Astrocyte (in vitro differentiated cells and primary cell): ENCODE measurements at regions not wholly inside any gene's neighbourhood (a gene's known extent, or its start where the extent isn't known, plus 50 kb on each side); places are given as distances from the start of the nearest gene placed in this dataset.

Source experiments
- DNase-seq: peaks from one replicate; pipeline ENCODE4 v3.0.0-alpha.2; 2010; ENCODE audit warnings: low read depth
- FAIRE-seq: peaks from 2 replicates; lab custom pipeline; 2011; peaks lifted over from hg19 to GRCh38; lab: Jason Lieb, UNC
- H2AFZ ChIP-seq: 2 replicates; pipeline ENCODE4 v1.6.0; 2012; ENCODE audit warnings: low read depth, low read length, inconsistent platforms
- H3K27ac ChIP-seq: 2 replicates; pipeline ENCODE4 v1.5.1; 2011; ENCODE audit warnings: low read depth, low read length, inconsistent platforms
- H3K27me3 ChIP-seq: 2 replicates; pipeline ENCODE4 v1.6.0; 2011; ENCODE audit warnings: low read length, inconsistent platforms; ENCODE audit not compliant: insufficient read depth
- H3K36me3 ChIP-seq: 2 replicates; pipeline ENCODE4 v1.5.1; 2011; ENCODE audit warnings: low read length, inconsistent platforms; ENCODE audit not compliant: insufficient read depth
- H3K4me1 ChIP-seq: 2 replicates; pipeline ENCODE4 v1.5.1; 2011; ENCODE audit warnings: low read length, inconsistent platforms; ENCODE audit not compliant: insufficient read depth
- H3K4me2 ChIP-seq: 2 replicates; pipeline ENCODE4 v1.6.0; 2012; ENCODE audit warnings: low read length, inconsistent platforms
- H3K4me3 ChIP-seq: 2 replicates; pipeline ENCODE4 v1.5.1; 2011; ENCODE audit warnings: low read depth, mild to moderate bottlenecking, low read length, inconsistent platforms; ENCODE audit not compliant: insufficient read depth
- H3K79me2 ChIP-seq: 2 replicates; pipeline ENCODE4 v1.6.0; 2012; ENCODE audit warnings: mild to moderate bottlenecking, low read length, inconsistent platforms; ENCODE audit not compliant: insufficient read depth
- H3K9ac ChIP-seq: 2 replicates; pipeline ENCODE4 v1.6.0; 2012; ENCODE audit warnings: mild to moderate bottlenecking, low read length, inconsistent platforms
- H3K9me3 ChIP-seq: 2 replicates; pipeline ENCODE4 v1.5.1; 2012; ENCODE audit warnings: low read depth, mild to moderate bottlenecking, low read length, inconsistent platforms; ENCODE audit not compliant: insufficient read depth
- H4K20me1 ChIP-seq: 2 replicates; pipeline ENCODE4 v1.6.0; 2012; ENCODE audit warnings: low read length, inconsistent platforms; ENCODE audit not compliant: insufficient read depth
- H3K27ac Mint-ChIP-seq: one replicate; pipeline ENCODE4 v1.8.0; 2021; ENCODE audit warnings: mild to moderate bottlenecking, mixed read lengths; ENCODE audit not compliant: unreplicated experiment
- H3K27me3 Mint-ChIP-seq: one replicate; pipeline ENCODE4 v1.8.0; 2021; ENCODE audit warnings: low read depth, mixed read lengths; ENCODE audit not compliant: unreplicated experiment
- H3K36me3 Mint-ChIP-seq: one replicate; pipeline ENCODE4 v1.8.0; 2021; ENCODE audit warnings: low read depth, mixed read lengths; ENCODE audit not compliant: unreplicated experiment
- H3K4me1 Mint-ChIP-seq: one replicate; pipeline ENCODE4 v1.8.0; 2021; ENCODE audit warnings: low read depth, mixed read lengths; ENCODE audit not compliant: unreplicated experiment
- H3K4me3 Mint-ChIP-seq: one replicate; pipeline ENCODE4 v1.8.0; 2021; ENCODE audit warnings: mild to moderate bottlenecking, moderate library complexity, mixed read lengths; ENCODE audit not compliant: unreplicated experiment
- H3K9me3 Mint-ChIP-seq: one replicate; pipeline ENCODE4 v1.8.0; 2021; ENCODE audit warnings: mild to moderate bottlenecking, mixed read lengths; ENCODE audit not compliant: unreplicated experiment
- CTCF ChIP-seq: IDR thresholded peaks from 2 replicates; pipeline ENCODE4 v1.5.1; 2011; ENCODE audit warnings: low read depth, mild to moderate bottlenecking, inconsistent platforms, low read length, moderate library complexity; ENCODE audit not compliant: insufficient read depth
- EZH2 ChIP-seq: IDR thresholded peaks from 2 replicates; pipeline ENCODE4 v1.6.1; 2012; ENCODE audit warnings: mild to moderate bottlenecking, low read length, inconsistent platforms; ENCODE audit not compliant: insufficient read depth

GRCh38 chr17:70776441-70776840, 607.1 kb downstream of the KCNJ2 start:
- H2AFZ ChIP-seq: no peak overlapping the region

GRCh38 chr17:70780031-70780430, 610.7 kb downstream of the KCNJ2 start:
- Histone ChIP-seq H3K4me2 (no peak overlapping the region), H3K9ac (no peak overlapping the region), H3K4me1 (no peaks in the 10 kb centered on the region), H3K27ac (no peak overlapping the region), H4K20me1 (no peaks in the 10 kb centered on the region), H3K4me3 (no peak overlapping the region), H3K36me3 (no peaks in the 10 kb centered on the region), H2AFZ (no peak overlapping the region), H3K27me3 (no peaks in the 10 kb centered on the region), H3K9me3 (no peaks in the 10 kb centered on the region), H3K79me2 (no peaks in the 10 kb centered on the region)
- H3K4me1 Mint-ChIP-seq: peaks cover 3% of the 10 kb centered on the region
- no peak overlapping the region for H3K27ac Mint-ChIP-seq
- no peaks in the 10 kb centered on the region for H3K9me3 Mint-ChIP-seq
- DNase-seq (peak; percentile 67), FAIRE-seq (no peak)
- TF ChIP-seq EZH2 (no peak), CTCF (no peak)
- no peak overlapping the region for H3K4me3 Mint-ChIP-seq
- no peaks in the 10 kb centered on the region for H3K36me3 Mint-ChIP-seq
- H3K27me3 Mint-ChIP-seq: no peaks in the 10 kb centered on the region

More at GRCh38 chr17:70776441-70776840, 607.1 kb downstream of the KCNJ2 start:
- FAIRE-seq (no peak), DNase-seq (no peak)
- no peak overlapping the region for H3K27ac Mint-ChIP-seq
- Histone ChIP-seq H3K4me2 (no peak overlapping the region), H3K4me1 (no peaks in the 10 kb centered on the region), H3K36me3 (no peaks in the 10 kb centered on the region), H3K27me3 (no peaks in the 10 kb centered on the region), H3K4me3 (no peak overlapping the region), H4K20me1 (no peaks in the 10 kb centered on the region), H3K9me3 (no peaks in the 10 kb centered on the region), H3K79me2 (no peaks in the 10 kb centered on the region), H3K9ac (no peak overlapping the region), H3K27ac (no peak overlapping the region)
- H3K36me3 Mint-ChIP-seq: no peaks in the 10 kb centered on the region
- peaks cover 3% of the 10 kb centered on the region for H3K4me1 Mint-ChIP-seq
- TF ChIP-seq EZH2 (no peak), CTCF (no peak)
- H3K27me3 Mint-ChIP-seq: no peaks in the 10 kb centered on the region
- H3K9me3 Mint-ChIP-seq: no peaks in the 10 kb centered on the region
- H3K4me3 Mint-ChIP-seq: no peak overlapping the region

GRCh38 chr17:70786081-70786480, 616.7 kb downstream of the KCNJ2 start:
- H3K4me2 ChIP-seq: no peak overlapping the region

More at GRCh38 chr17:70786081-70786480, 616.7 kb downstream of the KCNJ2 start:
- no peak overlapping the region for H3K4me3 Mint-ChIP-seq
- H3K79me2 ChIP-seq: no peaks in the 10 kb centered on the region
- no peaks in the 10 kb centered on the region for H3K36me3 ChIP-seq
- TF ChIP-seq CTCF (no peak), EZH2 (no peak)
- no peak overlapping the region for H3K27ac ChIP-seq
- H3K9ac ChIP-seq: no peak overlapping the region
- H4K20me1 ChIP-seq: no peaks in the 10 kb centered on the region
- H3K9me3 Mint-ChIP-seq: no peaks in the 10 kb centered on the region
- H2AFZ ChIP-seq: no peak overlapping the region
- no peaks in the 10 kb centered on the region for H3K4me1 ChIP-seq
- DNase-seq (peak; percentile 49), FAIRE-seq (no peak)
- H3K9me3 ChIP-seq: no peaks in the 10 kb centered on the region
- H3K4me1 Mint-ChIP-seq: no peaks in the 10 kb centered on the region
- H3K27me3 ChIP-seq: no peaks in the 10 kb centered on the region
- no peak overlapping the region for H3K27ac Mint-ChIP-seq
- H3K27me3 Mint-ChIP-seq: no peaks in the 10 kb centered on the region
- H3K4me3 ChIP-seq: no peak overlapping the region
- H3K36me3 Mint-ChIP-seq: no peaks in the 10 kb centered on the region
